ENCODE measurements at regions not wholly inside any gene's neighbourhood (a gene's known extent, or its start where the extent isn't known, plus 50 kb on each side); places are given as distances from the start of the nearest gene placed in this dataset.

GRCh38 chrX:139222511-139223200, 307.9 kb upstream of the F9 start:
- H3K4me2 ChIP-seq (ENCODE audit: insufficient read depth, low read length) = no peak overlapping the region
- no peaks in the 10 kb centered on the region for H3K27me3 ChIP-seq (ENCODE audit: control insufficient read depth in 2 of 2, insufficient read depth in 2 of 2, low read length in 2 of 2)
- H3K9me1 ChIP-seq (ENCODE audit: control insufficient read depth, insufficient read depth, low read length) = no peaks in the 10 kb centered on the region
- H4K20me1 ChIP-seq (replicated peaks; ENCODE audit: control insufficient read depth, insufficient read depth, low read length) = no peaks in the 10 kb centered on the region
- TF ChIP-seq KLF6 (CRISPR knock-in tag; IDR thresholded peaks at IDR 0.05; ENCODE audit: borderline replicate concordance) = no peak
- no peak for TF ChIP-seq TSC22D4 (tag; IDR thresholded peaks at IDR 0.05)
- TF ChIP-seq REST (IDR thresholded peaks at IDR 0.05; ENCODE audit: borderline replicate concordance) = no peak
- TF ChIP-seq REST (CRISPR knock-in tag; IDR thresholded peaks at IDR 0.05; ENCODE audit: low read depth) = no peak
- no peak for TF ChIP-seq IFI16 (CRISPR knock-in tag; IDR thresholded peaks at IDR 0.05)
- no peak for TF ChIP-seq RAD21 (CRISPR knock-in tag; conservative IDR thresholded peaks at IDR 0.05 in 1 of 2, IDR thresholded peaks at IDR 0.05 in 1 of 2)
- TF ChIP-seq POLR2AphosphoS2 (IDR thresholded peaks at IDR 0.05; ENCODE audit: low read length) = no peak
- no peaks in the 10 kb centered on the region for H3K9me3 ChIP-seq (replicated peaks; ENCODE audit: control insufficient read depth, insufficient read depth, low read depth, low read length)
- peak overlapping the region; percentile 58 for H2AFZ ChIP-seq (ENCODE audit: low read depth, low read length)
- H3K27ac ChIP-seq (ENCODE audit: extremely low read depth, low read depth, low read length) = no peak overlapping the region
- no peak overlapping the region for H3K4me3 ChIP-seq
- ATAC-seq (peak; percentile 46), DNase-seq (ENCODE audit: extremely low read depth in 1 of 4, low spot score in 3 of 4) (peak in 1 of 4 experiments; percentile 6), FAIRE-seq (no peak)
- BruUV-seq (replicated peaks) = no TSS peak
- CTCF ChIA-PET (ENCODE audit: low intra/inter-chr PET ratio) = no interaction called here
- POLR2A ChIA-PET = no interaction called here
- no peak overlapping the region; a peak in 1 of 4 replicates for H3K9ac ChIP-seq (ENCODE audit: insufficient read depth in 1 of 2, low read depth in 2 of 2, low read length in 2 of 2)
- H3K79me2 ChIP-seq (ENCODE audit: control insufficient read depth, insufficient read depth, low read length) = no peaks in the 10 kb centered on the region
- no peaks in the 10 kb centered on the region for H3K36me3 ChIP-seq (ENCODE audit: control insufficient read depth, insufficient read depth, low read length)
- peaks cover 0 to 15% of the 10 kb centered on the region in 2 experiments; a peak in 2 of 5 replicates for H3K4me1 ChIP-seq (replicated peaks in 1 of 2; ENCODE audit: control insufficient read depth in 2 of 2, insufficient read depth in 2 of 2, low read length in 2 of 2)
- in situ Hi-C loops (cut with MboI) (no loop called here), intact Hi-C loops (cut with micrococcal nuclease) (no loop called here)
- 63% methylated on average over 9 of the region's 9 CpGs for WGBS (ENCODE audit: insufficient coverage, low coverage, missing lambda C conversion rate)
